HL-60 (cell line): ENCODE measurements at regions not wholly inside any gene's neighbourhood (a gene's known extent, or its start where the extent isn't known, plus 50 kb on each side); places are given as distances from the start of the nearest gene placed in this dataset.

Experiments
- DNase-seq, 2 experiments: peaks; one replicate each; pipeline ENCODE4 v3.0.0-alpha.2; 2010 to 2020; ENCODE audit warnings: low read depth in 1 of 2, low spot score in 1 of 2
- H3K27ac ChIP-seq: fragments of 250-450 bp; sonication (Bioruptor Pico); replicated peaks from 2 replicates; pipeline ENCODE4 v1.5.1; 2020; ENCODE audit warnings: mild to moderate bottlenecking, moderate library complexity
- H3K27me3 ChIP-seq: fragments of 250-450 bp; sonication (Bioruptor Pico); 2 replicates; pipeline ENCODE4 v1.5.1; 2021; ENCODE audit warnings: mild to moderate bottlenecking, moderate library complexity; ENCODE audit not compliant: insufficient read depth, poor library complexity, severe bottlenecking
- H3K4me3 ChIP-seq: replicated peaks from 2 replicates; pipeline ENCODE4 v1.5.1; 2011; ENCODE audit warnings: mild to moderate bottlenecking, control low read depth, low read length; ENCODE audit not compliant: insufficient read depth
- CTCF ChIP-seq: IDR thresholded peaks from one replicate; pipeline ENCODE4 v1.5.1; 2011; ENCODE audit warnings: low read length, control low read depth, inconsistent platforms; ENCODE audit not compliant: insufficient read depth
- GABPA ChIP-seq: IDR thresholded peaks from 2 replicates; pipeline ENCODE4 v1.6.1; 2012; ENCODE audit warnings: low read depth
- POLR2AphosphoS5 ChIP-seq: IDR thresholded peaks from 2 replicates; pipeline ENCODE4 v1.6.1; 2012; ENCODE audit warnings: low read depth
- REST ChIP-seq: IDR thresholded peaks from 2 replicates; pipeline ENCODE4 v1.6.1; 2012; ENCODE audit warnings: low read depth; ENCODE audit not compliant: insufficient replicate concordance
- SPI1 ChIP-seq: IDR thresholded peaks from 2 replicates; pipeline ENCODE4 v1.6.1; 2012; ENCODE audit warnings: low read depth, mild to moderate bottlenecking, borderline replicate concordance

- Histone ChIP-seq H3K27me3 (no peaks in the 10 kb centered on the region), H3K27ac (no peak overlapping the region), H3K4me3 (no peak overlapping the region)
- TF ChIP-seq SPI1 (no peak), CTCF (no peak), POLR2AphosphoS5 (no peak), REST (no peak), GABPA (no peak)
- DNase-seq, result no peak
Observed at GRCh38 chr5:120255214-120255613, 208.9 kb upstream of the PRR16 start.

GRCh38 chr5:120256376-120256775 lies 207.7 kb upstream of the PRR16 start:
- TF ChIP-seq SPI1, result no peak
- no peak for TF ChIP-seq CTCF
- no peak for TF ChIP-seq GABPA
- TF ChIP-seq POLR2AphosphoS5, result no peak
- DNase-seq, result no peak
- Histone ChIP-seq H3K27me3 (no peaks in the 10 kb centered on the region), H3K27ac (no peak overlapping the region), H3K4me3 (no peak overlapping the region)

- DNase-seq, result no peak
- TF ChIP-seq SPI1 (no peak), GABPA (no peak), REST (no peak), POLR2AphosphoS5 (no peak), CTCF (no peak)
- peak overlapping the region; percentile 58 for H3K27ac ChIP-seq
- H3K4me3 ChIP-seq, result no peak overlapping the region
- H3K27me3 ChIP-seq, result no peaks in the 10 kb centered on the region
Observed at GRCh38 chr5:120257358-120257971, 206.6 kb upstream of the PRR16 start.

GRCh38 chr5:120258123-120258522 lies 206.0 kb upstream of the PRR16 start:
- peak; percentile 17 to 55 for DNase-seq
- Histone ChIP-seq H3K27ac (peak overlapping the region; percentile 58), H3K27me3 (no peaks in the 10 kb centered on the region), H3K4me3 (no peak overlapping the region)
- TF ChIP-seq CTCF (no peak), SPI1 (peak; percentile 39; the same call in 1 of the 2 replicates), GABPA (peak; percentile 15; the same call in 1 of the 2 replicates), POLR2AphosphoS5 (no peak), REST (no peak)
